ENCODE measurements at regions not wholly inside any gene's neighbourhood (a gene's known extent, or its start where the extent isn't known, plus 50 kb on each side); places are given as distances from the start of the nearest gene placed in this dataset.

DNA sequence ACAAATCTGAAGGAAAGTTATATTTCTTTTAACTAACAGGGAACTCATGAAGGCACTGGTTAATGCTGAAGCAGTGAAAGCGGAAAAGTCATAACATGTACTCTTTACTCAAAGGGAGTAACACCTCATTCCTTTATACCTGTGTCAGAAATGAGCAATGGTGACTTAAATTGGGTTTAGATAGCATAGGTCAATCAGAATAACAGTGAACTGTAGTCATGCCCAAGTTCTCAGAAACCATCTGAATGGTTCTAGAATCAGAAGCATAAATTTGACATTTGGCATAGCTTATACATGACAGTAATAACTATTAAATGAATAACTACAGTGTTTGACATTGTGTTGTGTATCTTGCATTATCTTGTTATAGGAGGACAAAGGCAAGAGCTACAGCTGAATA is 382.0 kb downstream of the NUF2 start:
- TF ChIP-seq POLR2A (IDR thresholded peaks at IDR 0.05) = no peak
- TF ChIP-seq CTCF (IDR thresholded peaks at IDR 0.05) = no peak

Measured in testis (tissue), 2 donors.